ENCODE measurements at regions not wholly inside any gene's neighbourhood (a gene's known extent, or its start where the extent isn't known, plus 50 kb on each side); places are given as distances from the start of the nearest gene placed in this dataset.

GRCh38 chr10:133006806-133007205, 64.4 kb upstream of the CFAP46 start:
- H3K4me1 ChIP-seq, result no peaks in the 10 kb centered on the region
- H3K9me3 ChIP-seq, result no peaks in the 10 kb centered on the region
- no peak overlapping the region for H3K4me3 ChIP-seq
- no peak for DNase-seq
- no peaks in the 10 kb centered on the region for H3K27me3 ChIP-seq
- no peak for TF ChIP-seq CTCF (IDR thresholded peaks at IDR 0.05)
- TF ChIP-seq POLR2A (IDR thresholded peaks at IDR 0.05), result no peak
- no peaks in the 10 kb centered on the region for H3K36me3 ChIP-seq
- no peak overlapping the region for H3K27ac ChIP-seq

- H3K4me1 ChIP-seq, result no peaks in the 10 kb centered on the region
- H3K27me3 ChIP-seq, result no peaks in the 10 kb centered on the region
- TF ChIP-seq POLR2A (IDR thresholded peaks at IDR 0.05) (no peak), CTCF (IDR thresholded peaks at IDR 0.05) (no peak)
- H3K27ac ChIP-seq, result no peak overlapping the region
- no peaks in the 10 kb centered on the region for H3K36me3 ChIP-seq
- no peaks in the 10 kb centered on the region for H3K9me3 ChIP-seq
- no peak for DNase-seq
- no peak overlapping the region for H3K4me3 ChIP-seq
Observed at GRCh38 chr10:133006202-133006601, 63.8 kb upstream of the CFAP46 start.

- H3K27ac ChIP-seq, result no peak overlapping the region
- no peaks in the 10 kb centered on the region for H3K4me1 ChIP-seq
- H3K4me3 ChIP-seq, result no peak overlapping the region
- H3K9me3 ChIP-seq, result no peaks in the 10 kb centered on the region
- H3K36me3 ChIP-seq, result no peaks in the 10 kb centered on the region
- no peaks in the 10 kb centered on the region for H3K27me3 ChIP-seq
- TF ChIP-seq CTCF (IDR thresholded peaks at IDR 0.05) (no peak), POLR2A (IDR thresholded peaks at IDR 0.05) (no peak)
- DNase-seq, result no peak
Observed at GRCh38 chr10:133004478-133004877, 62.1 kb upstream of the CFAP46 start.

- Histone ChIP-seq H3K27ac (no peak overlapping the region), H3K27me3 (no peaks in the 10 kb centered on the region), H3K9me3 (no peaks in the 10 kb centered on the region), H3K4me3 (no peak overlapping the region), H3K36me3 (no peaks in the 10 kb centered on the region), H3K4me1 (no peaks in the 10 kb centered on the region)
- TF ChIP-seq POLR2A (IDR thresholded peaks at IDR 0.05) (no peak), CTCF (IDR thresholded peaks at IDR 0.05) (no peak)
- DNase-seq, result no peak
Observed at GRCh38 chr10:133003188-133003587, 60.8 kb upstream of the CFAP46 start.

- Histone ChIP-seq H3K27me3 (no peaks in the 10 kb centered on the region), H3K4me3 (no peak overlapping the region), H3K36me3 (no peaks in the 10 kb centered on the region), H3K4me1 (no peaks in the 10 kb centered on the region), H3K9me3 (no peaks in the 10 kb centered on the region), H3K27ac (no peak overlapping the region)
- no peak for DNase-seq
- TF ChIP-seq POLR2A (IDR thresholded peaks at IDR 0.05), result no peak
- TF ChIP-seq CTCF (IDR thresholded peaks at IDR 0.05), result no peak
Observed at GRCh38 chr10:133002685-133003084, 60.3 kb upstream of the CFAP46 start.

GRCh38 chr10:133001114-133001513, 58.7 kb upstream of the CFAP46 start:
- Histone ChIP-seq H3K9me3 (no peaks in the 10 kb centered on the region), H3K27ac (no peak overlapping the region), H3K36me3 (no peaks in the 10 kb centered on the region), H3K27me3 (no peaks in the 10 kb centered on the region), H3K4me1 (no peaks in the 10 kb centered on the region), H3K4me3 (no peak overlapping the region)
- DNase-seq, result no peak
- TF ChIP-seq POLR2A (IDR thresholded peaks at IDR 0.05) (no peak), CTCF (IDR thresholded peaks at IDR 0.05) (no peak)

Measured in Peyer's patch (tissue), 4 donors.